DOHH2 (cell line): ENCODE measurements at regions not wholly inside any gene's neighbourhood (a gene's known extent, or its start where the extent isn't known, plus 50 kb on each side); places are given as distances from the start of the nearest gene placed in this dataset.

Experiments used
- H3F3A ChIP-seq: fragments of 200-600 bp; sonication (generic), shearing (Covaris generic); 2 replicates; pipeline ENCODE4 v1.6.0; 2016; ENCODE audit warnings: antibody characterized with exemption, mild to moderate bottlenecking; ENCODE audit not compliant: control insufficient read depth, insufficient read depth
- H3K27ac ChIP-seq: fragments of 200-600 bp; sonication (generic); 2 replicates; pipeline ENCODE4 v1.5.1; 2014; ENCODE audit warnings: low read depth, mild to moderate bottlenecking, low read length, moderate library complexity
- H3K27me3 ChIP-seq: fragments of 200-600 bp; sonication (generic); 2 replicates; pipeline ENCODE4 v1.6.1; 2014; ENCODE audit warnings: mild to moderate bottlenecking, low read length, mixed read lengths; ENCODE audit not compliant: control insufficient read depth
- H3K36me3 ChIP-seq: fragments of 200-600 bp; sonication (generic); 2 replicates; pipeline ENCODE4 v1.6.1; 2014; ENCODE audit warnings: mild to moderate bottlenecking, low read length, moderate library complexity, mixed read lengths; ENCODE audit not compliant: control insufficient read depth
- H3K4me1 ChIP-seq: fragments of 200-600 bp; sonication (generic); 2 replicates; pipeline ENCODE4 v1.6.1; 2014; ENCODE audit warnings: mild to moderate bottlenecking, low read length, mixed read lengths; ENCODE audit not compliant: control insufficient read depth
- H3K4me2 ChIP-seq: fragments of 200-600 bp; sonication (generic); 2 replicates; pipeline ENCODE4 v1.6.0; 2014; ENCODE audit warnings: mild to moderate bottlenecking, low read length, moderate library complexity
- H3K4me3 ChIP-seq: fragments of 200-600 bp; sonication (generic); 2 replicates; pipeline ENCODE4 v1.5.1; 2014; ENCODE audit warnings: mild to moderate bottlenecking, low read length, mixed read lengths
- H3K79me2 ChIP-seq: fragments of 200-600 bp; sonication (generic); 2 replicates; pipeline ENCODE4 v1.6.1; 2014; ENCODE audit warnings: mild to moderate bottlenecking, low read length, mixed read lengths; ENCODE audit not compliant: control insufficient read depth
- H3K9me2 ChIP-seq: fragments of 200-600 bp; sonication (generic); replicated peaks from 2 replicates; pipeline ENCODE4 v1.6.1; 2014; ENCODE audit warnings: mild to moderate bottlenecking, low read length, mixed read lengths; ENCODE audit not compliant: control insufficient read depth
- H3K9me3 ChIP-seq: fragments of 200-600 bp; sonication (generic); 2 replicates; pipeline ENCODE4 v1.6.1; 2014; ENCODE audit warnings: antibody characterized with exemption, low read length, mixed read lengths; ENCODE audit not compliant: control insufficient read depth, insufficient read depth
- H4K20me1 ChIP-seq: fragments of 200-600 bp; sonication (generic); 2 replicates; pipeline ENCODE4 v1.6.0; 2014; ENCODE audit warnings: low read depth, mild to moderate bottlenecking, antibody characterized with exemption, low read length, moderate library complexity; ENCODE audit not compliant: control insufficient read depth, insufficient read depth
- CTCF ChIP-seq: fragments of 200-600 bp; sonication (generic); IDR thresholded peaks from one replicate; pipeline ENCODE4 v1.5.1; 2014; ENCODE audit warnings: antibody characterized with exemption, mild to moderate bottlenecking, low read depth, low read length; ENCODE audit not compliant: poor library complexity, severe bottlenecking
- EZH2phosphoT487 ChIP-seq: fragments of 200-600 bp; sonication (generic); IDR thresholded peaks from 2 replicates; pipeline ENCODE4 v1.6.1; 2017; ENCODE audit warnings: borderline replicate concordance, mild to moderate bottlenecking, antibody characterized with exemption, low read length, moderate library complexity, mixed read lengths

GRCh38 chr18:75809151-75809925 lies 381.8 kb upstream of the SMIM21 start:
- Histone ChIP-seq H3K9me3 (no peaks in the 10 kb centered on the region), H3F3A (no peaks in the 10 kb centered on the region), H3K4me2 (no peak overlapping the region), H3K9me2 (no peaks in the 10 kb centered on the region), H3K79me2 (no peaks in the 10 kb centered on the region), H3K4me3 (no peak overlapping the region), H4K20me1 (no peaks in the 10 kb centered on the region), H3K36me3 (no peaks in the 10 kb centered on the region), H3K4me1 (no peaks in the 10 kb centered on the region), H3K27ac (no peak overlapping the region), H3K27me3 (no peaks in the 10 kb centered on the region)
- TF ChIP-seq EZH2phosphoT487 = no peak
- TF ChIP-seq CTCF = no peak

- Histone ChIP-seq H3K9me3 (no peaks in the 10 kb centered on the region), H4K20me1 (no peaks in the 10 kb centered on the region), H3K4me2 (no peak overlapping the region), H3K4me1 (no peaks in the 10 kb centered on the region), H3K36me3 (no peaks in the 10 kb centered on the region), H3K79me2 (no peaks in the 10 kb centered on the region), H3K27me3 (no peaks in the 10 kb centered on the region), H3K4me3 (no peak overlapping the region), H3K9me2 (no peaks in the 10 kb centered on the region), H3K27ac (no peak overlapping the region), H3F3A (no peaks in the 10 kb centered on the region)
- TF ChIP-seq EZH2phosphoT487 = no peak
- TF ChIP-seq CTCF = no peak
Measured at GRCh38 chr18:75805265-75805664, 377.8 kb upstream of the SMIM21 start.

- Histone ChIP-seq H3K9me3 (no peaks in the 10 kb centered on the region), H3K27ac (no peak overlapping the region), H3K4me1 (no peaks in the 10 kb centered on the region), H3K79me2 (no peaks in the 10 kb centered on the region), H3K27me3 (no peaks in the 10 kb centered on the region), H3F3A (no peaks in the 10 kb centered on the region), H3K4me3 (no peak overlapping the region), H3K9me2 (no peaks in the 10 kb centered on the region), H3K36me3 (no peaks in the 10 kb centered on the region), H4K20me1 (no peaks in the 10 kb centered on the region), H3K4me2 (no peak overlapping the region)
- no peak for TF ChIP-seq CTCF
- no peak for TF ChIP-seq EZH2phosphoT487
Measured at GRCh38 chr18:75802681-75803080, 375.2 kb upstream of the SMIM21 start.
